ENCODE measurements at regions not wholly inside any gene's neighbourhood (a gene's known extent, or its start where the extent isn't known, plus 50 kb on each side); places are given as distances from the start of the nearest gene placed in this dataset.

- no peak for DNase-seq (ENCODE audit: low read depth in 3 of 3)
These were observed 147.5 kb downstream of the ACKR3 start for GRCh38 chr2:236717120-236717519.

GRCh38 chr2:236717729-236718128 lies 148.1 kb downstream of the ACKR3 start:
- DNase-seq (ENCODE audit: low read depth in 3 of 3): no peak

GRCh38 chr2:236718207-236718992 lies 148.8 kb downstream of the ACKR3 start:
- no peak for DNase-seq (ENCODE audit: low read depth in 3 of 3)

GRCh38 chr2:236719192-236719635 lies 149.6 kb downstream of the ACKR3 start:
- DNase-seq (ENCODE audit: low read depth in 3 of 3): no peak

- no peak for DNase-seq (ENCODE audit: low read depth in 3 of 3)
These were observed 151.4 kb downstream of the ACKR3 start for GRCh38 chr2:236720974-236721540.

GRCh38 chr2:236724200-236724599 lies 154.6 kb downstream of the ACKR3 start:
- DNase-seq (ENCODE audit: low read depth in 3 of 3): no peak

- DNase-seq (ENCODE audit: low read depth in 3 of 3): no peak
These were observed 157.3 kb downstream of the ACKR3 start for GRCh38 chr2:236726701-236727450.

- DNase-seq (ENCODE audit: low read depth in 3 of 3): no peak
These were observed 159.5 kb downstream of the ACKR3 start for GRCh38 chr2:236728916-236729670.

GRCh38 chr2:236730393-236730792 lies 160.8 kb downstream of the ACKR3 start:
- no peak for DNase-seq (ENCODE audit: low read depth in 3 of 3)

- no peak for DNase-seq (ENCODE audit: low read depth in 3 of 3)
These were observed 162.3 kb downstream of the ACKR3 start for GRCh38 chr2:236731767-236732580.

- DNase-seq (ENCODE audit: low read depth in 3 of 3): no peak
These were observed 163.5 kb downstream of the ACKR3 start for GRCh38 chr2:236733156-236733555.

- DNase-seq (ENCODE audit: low read depth in 3 of 3): no peak
These were observed 166.2 kb downstream of the ACKR3 start for GRCh38 chr2:236735825-236736238.

GRCh38 chr2:236738030-236738429 lies 168.4 kb downstream of the ACKR3 start:
- no peak for DNase-seq (ENCODE audit: low read depth in 3 of 3)

- no peak for DNase-seq (ENCODE audit: low read depth in 3 of 3)
These were observed 169.3 kb downstream of the ACKR3 start for GRCh38 chr2:236738896-236739295.

- no peak for DNase-seq (ENCODE audit: low read depth in 3 of 3)
These were observed 170.0 kb downstream of the ACKR3 start for GRCh38 chr2:236739663-236740062.

GRCh38 chr2:236740506-236740905 lies 170.9 kb downstream of the ACKR3 start:
- DNase-seq (ENCODE audit: low read depth in 3 of 3): no peak

GRCh38 chr2:236743039-236743920 lies 173.7 kb downstream of the ACKR3 start:
- DNase-seq (ENCODE audit: low read depth in 3 of 3): no peak

- no peak for DNase-seq (ENCODE audit: low read depth in 3 of 3)
These were observed 174.3 kb downstream of the ACKR3 start for GRCh38 chr2:236743921-236744280.

- no peak for DNase-seq (ENCODE audit: low read depth in 3 of 3)
These were observed 174.7 kb downstream of the ACKR3 start for GRCh38 chr2:236744281-236744705.

GRCh38 chr2:236744716-236745115 lies 175.1 kb downstream of the ACKR3 start:
- no peak for DNase-seq (ENCODE audit: low read depth in 3 of 3)

All from stimulated activated CD4-positive, alpha-beta T cell treated with anti-CD3 and anti-CD28 coated beads, TNF-alpha, amount 100 ng/mL, for 4 hours (primary cell).